Renal cortical epithelial cell (primary cell): ENCODE measurements at regions not wholly inside any gene's neighbourhood (a gene's known extent, or its start where the extent isn't known, plus 50 kb on each side); places are given as distances from the start of the nearest gene placed in this dataset.
A peak's percentile ranks its signal among the peaks of the same experiment; 100 is the strongest.

Experiments used
- DNase-seq: peaks from one replicate; pipeline ENCODE4 v3.0.0-alpha.2; 2011; ENCODE audit warnings: low read depth

DNA sequence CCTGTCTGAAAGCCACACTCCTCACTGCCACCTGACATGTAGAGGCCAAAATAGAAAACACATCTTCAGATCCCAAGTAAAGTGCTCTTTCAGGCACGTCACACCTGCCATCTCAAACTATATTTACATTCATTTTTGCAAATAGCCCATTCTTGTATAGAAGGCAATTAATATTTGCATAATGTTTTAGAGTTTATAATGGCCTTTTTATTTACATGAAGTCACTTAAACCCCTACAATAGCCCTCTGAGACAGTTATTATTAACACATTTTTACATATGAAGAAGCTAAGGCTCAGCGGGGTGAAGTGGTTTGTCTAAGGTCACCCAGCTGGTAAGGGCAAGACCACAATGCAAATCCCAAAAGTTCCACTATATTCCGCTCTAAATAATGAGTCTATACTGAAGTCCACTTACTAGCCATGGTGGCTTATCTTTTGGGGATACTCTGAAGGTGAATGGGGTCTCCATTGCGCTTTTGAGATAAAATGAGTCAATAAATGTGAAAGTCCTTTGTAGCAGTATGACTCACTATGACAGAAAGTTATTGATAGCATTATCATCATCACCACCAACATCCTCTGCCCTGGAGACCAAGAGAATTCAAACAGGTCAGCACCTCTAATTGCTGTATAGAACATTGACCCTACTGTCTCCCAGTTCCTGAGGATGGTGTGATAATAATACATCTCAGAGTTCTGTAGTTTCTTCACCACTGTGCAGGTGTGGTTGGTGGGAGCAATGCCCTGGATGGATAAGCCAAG is 155.9 kb upstream of the BCL6 start:
- no peak for DNase-seq

DNA sequence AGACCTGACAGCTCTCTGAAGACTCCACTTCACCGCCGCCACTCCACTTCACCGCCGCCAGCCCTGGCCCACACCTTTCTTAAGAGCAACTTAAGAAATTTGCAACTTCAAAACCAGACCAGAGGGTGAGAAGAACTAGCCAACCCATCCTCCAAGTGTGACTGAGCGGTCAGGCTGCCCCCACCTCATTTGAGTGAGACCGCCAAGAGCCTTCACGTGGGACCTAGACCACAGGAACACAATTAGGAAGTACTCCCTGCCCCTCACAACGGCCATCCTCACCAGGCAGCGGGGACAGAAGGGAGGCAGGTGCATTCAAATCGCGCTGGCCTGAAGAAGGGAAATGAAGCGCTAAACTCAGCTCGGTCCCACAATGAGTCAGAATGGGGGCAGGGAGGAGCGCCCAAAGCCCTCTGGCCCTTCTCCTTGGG is 156.8 kb upstream of the BCL6 start:
- no peak for DNase-seq

DNA sequence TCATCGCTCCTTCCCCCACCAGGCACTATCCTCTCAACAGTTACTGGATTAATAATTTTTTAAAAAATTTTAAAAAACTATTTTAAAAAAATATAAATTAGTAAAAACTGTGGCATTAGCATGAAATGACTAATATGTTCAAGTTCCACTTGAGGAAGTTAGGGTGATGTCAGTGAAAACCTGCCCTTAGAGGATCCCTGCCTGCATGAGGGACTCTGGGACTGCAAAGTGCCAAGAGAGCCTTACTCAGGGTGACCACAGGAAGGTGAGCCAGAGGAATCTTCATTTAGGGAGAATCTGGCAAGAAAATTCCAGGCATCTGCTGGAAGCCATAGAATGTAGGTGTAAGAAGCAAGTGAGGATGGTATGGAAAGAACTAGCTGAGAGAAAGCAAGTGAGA is 157.7 kb upstream of the BCL6 start:
- peak; percentile 69 for DNase-seq

DNA sequence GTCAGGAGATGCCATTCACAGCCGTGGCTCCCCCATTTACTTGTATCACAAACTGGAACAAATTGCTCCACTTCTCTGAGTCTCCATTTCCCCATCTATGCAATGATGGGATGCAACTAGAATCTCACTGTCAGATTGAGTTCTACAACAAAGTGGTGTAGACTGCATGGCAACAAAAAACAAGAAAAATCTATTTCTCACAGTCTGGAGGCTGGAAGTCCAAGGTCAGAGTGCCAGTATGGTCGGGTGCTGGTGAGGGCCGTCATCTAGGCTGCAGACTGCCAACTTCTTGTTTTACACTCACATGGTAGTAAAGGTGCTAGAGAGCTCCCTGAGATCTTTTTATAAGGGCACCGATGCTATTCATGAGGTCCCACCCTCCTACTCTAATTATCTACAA is 158.4 kb upstream of the BCL6 start:
- no peak for DNase-seq

DNA sequence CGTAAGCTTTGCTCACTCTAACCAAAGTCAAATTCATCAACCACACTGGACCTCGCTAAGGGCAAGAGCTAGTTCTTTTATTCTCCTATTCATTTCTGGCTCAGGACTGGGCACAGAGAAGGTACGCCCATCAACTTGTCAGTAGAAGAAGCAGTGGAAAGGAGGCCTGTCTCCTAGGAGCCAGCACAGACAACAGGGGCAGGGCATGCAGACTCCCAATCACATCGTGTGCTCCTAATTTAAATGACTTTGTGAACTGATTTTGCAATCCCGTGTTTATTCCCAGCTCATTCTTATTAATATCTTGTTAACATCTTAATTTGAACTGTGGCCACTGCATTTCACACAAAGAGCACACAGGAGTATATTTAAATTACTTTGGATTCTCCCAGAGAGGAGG is 161.1 kb upstream of the BCL6 start:
- DNase-seq: no peak

DNA sequence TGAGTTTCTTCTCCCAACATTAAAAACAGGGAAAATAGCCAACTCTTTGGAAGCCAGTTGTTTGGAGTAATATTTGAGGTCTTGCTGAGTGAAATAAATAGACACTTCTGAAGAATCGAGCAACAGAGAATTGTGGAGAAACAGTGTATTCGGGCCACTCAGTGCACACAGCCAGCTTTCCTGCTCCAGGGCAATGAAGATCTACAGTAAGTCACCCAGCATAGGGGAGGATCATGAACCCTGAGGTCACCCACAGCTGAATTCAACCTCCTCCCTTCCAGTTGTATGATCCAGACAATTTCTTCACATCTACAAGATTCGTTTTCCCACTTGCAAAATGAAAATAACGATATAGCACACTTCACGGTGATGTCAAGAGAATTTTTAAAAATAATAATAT is 161.7 kb upstream of the BCL6 start:
- no peak for DNase-seq

DNA sequence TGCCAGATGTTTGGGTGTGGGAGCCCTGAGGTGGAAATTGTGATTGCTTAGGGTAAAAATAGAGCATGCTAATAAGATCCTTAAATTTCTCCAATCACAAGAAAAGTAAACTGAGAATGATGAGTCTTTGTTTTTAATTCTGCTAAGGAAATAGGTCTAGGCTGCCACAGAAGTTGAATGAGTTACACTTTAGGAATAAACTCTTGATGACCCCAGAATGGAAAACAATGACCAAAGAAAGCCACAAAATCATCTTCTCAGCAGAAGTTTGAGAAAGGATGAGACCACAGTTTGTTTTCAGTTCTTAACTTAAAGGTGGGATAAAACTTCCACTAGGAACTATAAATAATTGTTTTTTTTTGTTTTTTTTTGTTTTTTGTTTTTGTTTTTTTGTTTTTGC is 164.6 kb upstream of the BCL6 start:
- peak; percentile 54 for DNase-seq

DNA sequence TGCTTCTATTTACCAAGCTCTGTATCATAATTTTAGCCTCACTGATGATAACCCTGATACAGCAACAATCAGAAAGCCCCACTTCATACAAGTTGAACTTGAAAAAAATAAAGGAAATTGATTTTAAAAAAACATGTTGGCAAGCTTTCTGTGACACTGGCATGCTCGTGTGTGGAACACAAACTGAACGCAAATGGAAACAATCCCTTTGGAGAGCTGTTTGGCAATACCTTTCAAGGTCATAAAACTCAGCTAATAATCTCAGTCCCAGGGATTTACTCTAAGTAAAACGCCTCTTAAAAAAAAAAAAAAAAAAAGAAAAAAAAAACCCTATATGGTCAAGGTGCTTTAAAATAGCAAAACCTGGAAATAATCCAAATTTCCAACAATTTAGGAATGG is 166.7 kb upstream of the BCL6 start:
- DNase-seq: no peak

DNA sequence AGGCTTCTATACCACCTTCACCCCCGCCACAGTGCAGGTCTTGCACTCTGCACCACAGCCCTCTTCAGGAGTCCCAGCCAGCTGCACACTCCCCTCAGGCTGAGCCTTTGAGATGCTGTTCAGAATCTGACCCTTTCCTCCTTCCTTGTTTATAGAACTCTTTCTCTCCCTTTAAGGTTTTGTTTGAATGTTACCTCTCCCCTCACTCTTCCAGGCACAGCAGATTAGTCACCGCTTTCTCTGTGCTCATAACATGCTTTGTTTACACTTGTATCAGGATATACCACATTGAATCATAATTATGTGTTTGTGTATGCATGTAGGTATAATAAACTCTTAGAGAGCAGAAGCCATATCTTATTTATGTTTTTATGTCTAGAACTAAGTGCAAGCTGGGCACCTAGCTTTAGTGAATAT is 168.4 kb upstream of the BCL6 start:
- peak; percentile 83 for DNase-seq

DNA sequence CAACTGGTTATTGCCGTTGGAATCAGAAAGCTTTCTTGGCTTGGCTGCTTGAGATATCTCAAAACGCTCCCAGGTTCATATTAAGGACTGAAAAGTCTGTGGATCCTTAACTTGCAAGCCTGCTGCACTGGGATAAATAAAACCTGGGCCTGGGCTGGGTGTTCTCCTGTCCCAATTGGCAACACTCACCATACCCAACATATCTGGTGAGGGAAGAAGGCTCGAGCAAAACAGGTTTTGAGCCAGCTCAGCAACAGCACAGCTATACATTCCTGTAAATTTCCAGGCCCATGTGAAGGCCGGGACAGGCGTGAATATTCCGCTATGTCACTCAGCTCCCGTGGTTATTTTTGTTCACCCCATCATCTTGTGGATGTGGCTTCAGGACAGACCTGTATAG is 169.0 kb upstream of the BCL6 start:
- no peak for DNase-seq

DNA sequence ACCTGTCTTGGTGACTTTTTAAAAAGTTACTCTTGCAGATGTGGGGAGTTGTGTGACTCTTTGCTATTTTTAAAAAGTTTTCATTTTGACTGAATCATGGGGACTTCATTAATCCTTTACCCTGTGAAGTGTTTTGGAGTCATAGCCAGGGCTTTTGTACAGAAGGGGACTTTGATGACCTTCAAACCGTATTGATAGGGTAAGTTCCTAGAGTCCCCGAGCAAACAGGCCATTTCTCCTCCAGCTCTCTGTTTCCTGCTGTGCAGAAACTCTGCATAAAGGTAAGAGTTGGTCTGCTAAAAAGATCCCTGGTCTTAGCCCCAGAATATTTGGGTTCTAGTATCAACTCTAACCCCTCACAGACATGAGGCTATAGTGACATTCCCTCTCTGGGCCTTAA is 170.8 kb upstream of the BCL6 start:
- DNase-seq: no peak

DNA sequence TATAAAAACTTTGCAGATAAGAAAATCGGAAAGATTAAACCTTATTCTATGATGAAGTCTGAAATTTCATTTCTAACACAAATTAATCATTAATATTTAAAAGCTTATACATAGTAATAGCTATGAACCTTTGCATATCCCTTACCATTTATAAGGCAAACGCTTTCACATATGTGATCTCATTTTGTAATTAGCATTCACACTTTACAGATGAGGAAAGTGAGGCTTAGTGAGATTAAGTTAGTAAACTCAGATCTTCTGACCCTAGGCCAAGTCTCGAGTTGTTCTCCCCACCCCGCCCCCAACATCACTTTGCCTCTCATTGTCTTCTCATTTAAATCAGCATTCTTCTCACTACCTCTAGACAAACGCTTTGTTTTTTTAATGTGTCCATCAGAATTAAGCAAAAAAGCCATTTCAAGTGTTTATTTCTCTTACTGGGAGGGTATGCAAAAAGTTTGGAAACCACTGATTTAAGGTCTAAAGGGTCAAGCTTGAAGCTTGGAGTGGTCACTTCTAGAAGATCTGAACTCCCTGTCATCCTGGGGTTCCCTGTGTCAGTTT is 172.9 kb upstream of the BCL6 start:
- no peak for DNase-seq

DNA sequence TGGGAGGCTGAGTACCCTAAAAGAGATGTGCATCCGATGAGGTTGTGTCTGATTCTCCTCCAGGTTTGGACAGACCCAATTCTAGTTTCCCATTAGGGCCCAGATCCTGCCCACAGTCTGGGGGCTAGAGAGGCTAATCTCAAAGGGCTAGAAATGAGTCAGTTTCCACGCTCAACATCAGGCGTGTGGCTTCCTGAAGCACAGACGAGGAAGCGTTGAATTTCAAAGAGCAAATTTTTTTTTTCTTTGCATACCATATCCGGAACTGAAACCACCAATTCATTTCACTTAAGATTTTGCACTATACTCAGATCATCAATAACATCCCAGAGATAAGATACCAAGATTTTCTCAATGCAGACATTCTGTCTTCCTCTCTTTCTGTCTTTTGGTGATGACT is 173.8 kb upstream of the BCL6 start:
- no peak for DNase-seq

DNA sequence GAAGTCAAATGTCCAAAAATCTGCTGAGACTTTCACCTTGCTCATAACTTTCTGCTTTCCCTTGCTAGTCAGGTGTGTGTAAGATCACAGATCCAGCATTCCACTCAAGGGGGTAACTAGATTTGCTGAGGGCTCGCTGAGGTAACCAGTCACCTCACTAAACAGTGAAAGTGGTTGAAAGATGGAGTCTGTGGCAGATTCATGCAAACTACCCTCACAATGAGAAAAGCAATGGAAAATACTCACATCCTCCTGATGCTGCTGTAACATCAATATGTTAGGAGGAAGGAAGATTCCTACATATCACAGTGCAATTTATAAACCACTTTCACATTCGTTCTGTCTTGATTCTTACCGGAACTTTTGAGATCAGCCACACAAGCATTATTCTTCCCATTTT is 174.3 kb upstream of the BCL6 start:
- DNase-seq: no peak

DNA sequence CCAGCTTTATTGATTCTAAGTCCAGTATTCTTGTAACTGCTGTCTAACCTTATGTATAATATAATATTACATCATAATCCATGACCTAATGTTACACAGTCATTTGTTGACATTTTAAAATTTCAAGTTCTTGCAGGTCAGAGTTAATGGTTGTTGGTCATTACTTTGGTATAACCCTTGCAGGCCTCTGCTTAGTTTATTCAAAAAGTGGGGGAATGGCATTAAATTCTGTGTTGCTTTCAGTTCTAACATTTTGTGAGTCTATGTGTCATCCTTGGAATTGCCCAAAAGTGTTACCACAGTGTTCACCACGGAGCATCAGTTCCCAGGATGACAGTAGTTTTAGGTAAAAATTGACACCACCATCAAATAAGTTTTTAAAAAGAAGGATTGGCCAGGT is 174.8 kb upstream of the BCL6 start:
- DNase-seq: peak; percentile 34

DNA sequence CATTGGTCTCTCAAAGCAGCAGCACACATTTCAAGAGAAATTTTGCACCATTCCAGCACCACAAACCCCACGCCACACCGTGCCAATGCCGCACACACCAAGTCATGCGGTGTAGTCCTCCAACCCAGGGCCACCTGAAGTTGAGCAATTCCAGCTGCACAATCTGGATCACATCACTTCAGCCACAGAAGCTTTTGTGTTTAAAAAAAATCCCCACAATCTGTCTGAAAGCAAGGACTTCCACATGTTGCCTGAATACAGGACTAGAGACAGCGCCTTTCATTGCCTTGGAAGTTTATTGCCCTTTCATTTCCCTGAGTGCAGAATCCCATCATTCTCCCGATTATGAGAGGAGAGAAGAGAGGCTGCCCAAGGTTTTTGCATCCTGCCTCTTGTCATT is 175.6 kb upstream of the BCL6 start:
- no peak for DNase-seq

DNA sequence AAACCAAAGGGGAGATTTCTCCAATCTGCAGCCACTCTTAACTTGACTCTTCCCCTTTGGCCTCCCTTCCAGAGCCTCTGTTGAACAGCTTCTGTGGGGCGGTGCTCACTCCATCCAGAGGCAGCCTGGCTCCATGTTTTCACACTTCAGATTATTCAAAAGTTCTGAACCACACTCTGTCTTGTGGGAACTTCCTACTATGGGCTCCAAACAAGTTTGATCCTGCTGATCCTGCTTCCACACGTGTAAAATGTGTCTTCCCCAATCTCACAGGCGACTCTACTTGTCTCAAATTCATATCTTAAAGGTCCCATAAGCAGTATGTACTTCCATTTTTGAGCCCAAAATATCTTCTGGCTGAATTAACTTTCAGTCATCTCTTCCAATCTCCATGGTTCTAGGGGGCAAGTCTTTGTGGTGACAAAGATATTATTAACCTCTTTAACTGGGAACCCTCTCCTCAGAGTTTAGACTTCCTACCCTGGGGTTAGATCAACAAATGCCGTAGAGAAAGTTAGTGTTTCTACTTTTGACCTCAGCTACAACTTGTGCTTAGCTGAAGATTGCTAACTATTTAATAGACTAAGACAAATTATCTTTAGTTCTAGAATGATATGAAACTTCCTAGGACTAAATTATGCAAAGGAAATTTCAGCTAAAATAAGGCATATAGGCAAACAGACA is 176.3 kb upstream of the BCL6 start:
- no peak for DNase-seq

DNA sequence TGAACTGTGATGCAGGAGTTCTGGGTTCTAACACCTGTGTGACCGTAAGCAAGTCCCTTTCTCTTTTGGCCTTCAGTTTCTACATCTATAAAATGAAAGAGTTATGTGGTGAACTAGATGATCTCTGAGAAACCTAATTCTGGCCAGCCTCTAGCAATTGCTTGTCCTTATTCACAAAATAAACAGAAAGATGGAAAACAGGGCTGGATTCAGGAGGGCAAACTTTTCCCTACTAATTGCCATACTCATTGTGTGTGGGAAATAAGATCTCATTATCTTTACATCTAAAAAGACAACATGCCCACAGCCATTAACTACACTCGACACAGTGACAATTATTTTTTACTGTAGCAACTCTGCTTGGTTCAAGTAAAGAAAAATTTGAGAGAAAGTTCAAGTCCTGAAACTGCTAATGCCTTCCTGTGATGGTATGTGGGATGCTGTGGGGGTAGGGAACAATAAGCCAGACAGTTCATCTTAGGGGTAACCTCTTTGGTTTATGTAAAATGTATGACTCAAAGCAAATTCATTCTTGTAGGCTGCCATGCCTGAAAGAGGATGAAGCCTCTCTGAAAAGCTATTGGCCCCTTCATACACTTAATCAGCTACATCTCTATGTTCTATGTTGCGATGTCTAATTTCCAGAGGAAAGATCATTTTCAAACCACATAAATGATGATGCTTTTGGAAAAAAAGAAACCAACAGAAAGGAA is 177.6 kb upstream of the BCL6 start:
- peak; percentile 72 for DNase-seq

DNA sequence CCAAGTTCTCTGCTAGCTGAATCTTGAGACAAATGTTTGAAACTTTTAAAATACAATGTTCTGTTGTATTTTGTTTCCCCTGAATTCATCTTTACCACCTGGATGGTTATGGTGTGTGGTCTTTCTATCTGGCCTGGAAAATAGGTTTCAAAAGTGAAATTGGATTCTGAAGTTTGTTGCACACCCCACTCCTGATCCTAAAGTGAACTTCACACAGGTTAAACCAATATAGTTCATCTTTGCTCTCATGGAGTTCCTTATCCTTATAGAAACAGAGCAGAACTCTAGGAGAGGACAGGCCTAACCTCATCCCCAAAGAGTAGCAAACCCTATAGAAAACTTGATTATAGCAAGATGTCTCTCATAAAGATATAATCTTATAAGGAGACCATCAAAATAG is 179.4 kb upstream of the BCL6 start:
- no peak for DNase-seq

DNA sequence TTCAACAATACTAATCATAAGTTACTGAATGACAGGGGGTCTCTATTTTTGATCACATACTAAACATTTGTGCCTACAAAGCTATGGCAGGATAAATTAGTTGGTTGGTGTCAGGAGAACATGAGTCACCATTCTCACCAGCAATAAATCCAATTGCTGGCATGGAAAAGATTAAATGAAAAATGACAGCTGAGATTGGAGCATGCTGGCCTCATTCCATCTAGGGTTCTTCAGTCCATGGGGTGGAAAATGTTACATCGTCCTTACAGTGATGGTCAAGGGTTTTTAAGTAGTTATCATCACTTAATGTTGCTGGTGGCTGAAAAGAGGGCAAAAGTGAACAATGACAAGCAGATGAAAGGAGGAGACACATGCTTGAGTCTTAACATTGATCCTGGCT is 180.1 kb upstream of the BCL6 start:
- no peak for DNase-seq

DNA sequence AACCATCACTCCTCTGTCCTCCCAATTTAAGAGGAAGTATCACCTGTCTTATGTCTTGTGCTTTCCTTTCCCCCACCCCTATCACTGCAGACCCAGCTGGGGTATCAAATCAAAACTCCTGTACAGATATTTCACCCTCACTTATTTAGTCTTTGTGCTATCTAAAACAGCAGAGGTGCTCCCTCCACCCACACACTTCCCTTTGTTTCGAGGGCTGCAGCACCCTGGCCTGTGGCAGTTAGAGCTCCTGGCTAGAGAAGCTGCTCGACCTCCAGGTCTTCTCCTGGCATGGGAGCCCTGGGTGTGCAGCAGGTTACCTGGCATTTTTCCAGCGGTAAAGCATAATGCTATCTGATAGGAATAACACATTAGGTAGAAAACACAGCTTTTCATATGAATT is 181.4 kb upstream of the BCL6 start:
- no peak for DNase-seq

DNA sequence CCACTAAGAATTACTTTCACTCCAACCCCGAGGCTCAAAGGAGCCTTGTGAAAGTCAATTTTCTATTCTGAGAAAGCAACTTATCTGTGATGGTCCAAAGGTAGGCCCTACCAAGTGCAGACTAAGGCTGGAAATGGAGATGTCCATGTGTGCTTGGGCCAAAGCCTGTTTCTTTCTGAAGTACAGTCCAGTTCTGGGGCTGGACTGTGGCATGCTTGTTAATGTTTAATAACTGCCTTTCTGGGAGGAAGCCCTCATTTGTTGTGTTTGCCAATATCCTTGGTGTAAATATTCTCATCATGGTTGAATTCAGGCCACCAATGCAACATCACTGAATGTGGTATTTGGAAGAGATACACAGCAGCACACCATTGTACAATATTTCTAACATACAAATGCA is 182.3 kb upstream of the BCL6 start:
- no peak for DNase-seq
